ENCODE measurements at regions not wholly inside any gene's neighbourhood (a gene's known extent, or its start where the extent isn't known, plus 50 kb on each side); places are given as distances from the start of the nearest gene placed in this dataset.
"Not testable (repeated sequence)": the region's sequence is repeated elsewhere in the genome, so short reads cannot be mapped to it uniquely, and the experiment has no call there.

DNA sequence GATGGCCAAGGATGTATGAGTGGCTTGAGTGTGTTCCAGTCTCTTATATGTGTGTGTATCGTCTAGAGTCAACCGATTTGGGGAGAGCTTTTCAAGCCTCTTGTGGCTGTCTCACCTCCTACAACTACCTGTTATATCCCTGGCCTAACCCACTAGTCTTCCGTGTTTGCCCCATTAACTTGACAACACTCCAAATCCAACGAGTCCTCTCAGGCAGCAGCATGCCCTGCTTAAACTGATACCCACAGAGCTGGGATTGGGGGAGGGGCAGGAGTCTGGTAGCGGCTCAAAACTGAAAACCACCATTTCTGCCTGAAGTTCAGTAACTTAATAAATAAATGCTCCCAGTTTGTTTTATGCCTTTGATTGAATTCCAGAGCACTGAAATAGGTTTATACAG lies 91.7 kb upstream of the NUTM2F start:
- not testable (repeated sequence) for TF ChIP-seq POLR2AphosphoS5 (IDR thresholded peaks at IDR 0.05)
- TF ChIP-seq, protein P1, sequence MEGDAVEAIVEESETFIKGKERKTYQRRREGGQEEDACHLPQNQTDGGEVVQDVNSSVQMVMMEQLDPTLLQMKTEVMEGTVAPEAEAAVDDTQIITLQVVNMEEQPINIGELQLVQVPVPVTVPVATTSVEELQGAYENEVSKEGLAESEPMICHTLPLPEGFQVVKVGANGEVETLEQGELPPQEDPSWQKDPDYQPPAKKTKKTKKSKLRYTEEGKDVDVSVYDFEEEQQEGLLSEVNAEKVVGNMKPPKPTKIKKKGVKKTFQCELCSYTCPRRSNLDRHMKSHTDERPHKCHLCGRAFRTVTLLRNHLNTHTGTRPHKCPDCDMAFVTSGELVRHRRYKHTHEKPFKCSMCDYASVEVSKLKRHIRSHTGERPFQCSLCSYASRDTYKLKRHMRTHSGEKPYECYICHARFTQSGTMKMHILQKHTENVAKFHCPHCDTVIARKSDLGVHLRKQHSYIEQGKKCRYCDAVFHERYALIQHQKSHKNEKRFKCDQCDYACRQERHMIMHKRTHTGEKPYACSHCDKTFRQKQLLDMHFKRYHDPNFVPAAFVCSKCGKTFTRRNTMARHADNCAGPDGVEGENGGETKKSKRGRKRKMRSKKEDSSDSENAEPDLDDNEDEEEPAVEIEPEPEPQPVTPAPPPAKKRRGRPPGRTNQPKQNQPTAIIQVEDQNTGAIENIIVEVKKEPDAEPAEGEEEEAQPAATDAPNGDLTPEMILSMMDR (IDR thresholded peaks at IDR 0.05) = not testable (repeated sequence)

Measured in prostate gland (tissue), 2 donors.